Hepatocyte (in vitro differentiated cells): ENCODE measurements at regions not wholly inside any gene's neighbourhood (a gene's known extent, or its start where the extent isn't known, plus 50 kb on each side); places are given as distances from the start of the nearest gene placed in this dataset.

Source experiments
- DNase-seq: peaks from one replicate; pipeline ENCODE4 v3.0.0-alpha.2; 2016; ENCODE audit warnings: low spot score
- H2AFZ ChIP-seq: fragments of 200-600 bp; sonication (generic); 2 replicates; pipeline ENCODE4 v1.6.0; 2016; ENCODE audit warnings: antibody characterized with exemption, mild to moderate bottlenecking
- H3K27ac ChIP-seq: fragments of 200-600 bp; sonication (generic); 2 replicates; pipeline ENCODE4 v1.5.1; 2016; ENCODE audit warnings: mild to moderate bottlenecking
- H3K27me3 ChIP-seq: fragments of 200-600 bp; sonication (generic); 2 replicates; pipeline ENCODE4 v1.6.1; 2016
- H3K36me3 ChIP-seq: fragments of 200-600 bp; sonication (generic); replicated peaks from 2 replicates; pipeline ENCODE4 v1.5.1; 2016; ENCODE audit warnings: low read depth; ENCODE audit not compliant: insufficient read depth
- H3K4me1 ChIP-seq: fragments of 200-600 bp; sonication (generic); 2 replicates; pipeline ENCODE4 v1.5.1; 2016; ENCODE audit warnings: mild to moderate bottlenecking, moderate library complexity; ENCODE audit not compliant: insufficient read depth
- H3K4me2 ChIP-seq: fragments of 200-600 bp; sonication (generic); 2 replicates; pipeline ENCODE4 v1.6.0; 2016
- H3K4me3 ChIP-seq: fragments of 200-600 bp; sonication (generic); 2 replicates; pipeline ENCODE4 v1.5.1; 2016; ENCODE audit warnings: mild to moderate bottlenecking
- H3K79me2 ChIP-seq: fragments of 200-600 bp; sonication (generic); 2 replicates; pipeline ENCODE4 v1.6.0; 2017; ENCODE audit warnings: mild to moderate bottlenecking
- H3K9me2 ChIP-seq: fragments of 200-600 bp; sonication (generic); replicated peaks from 2 replicates; pipeline ENCODE4 v1.6.0; 2017; ENCODE audit warnings: mild to moderate bottlenecking; ENCODE audit not compliant: insufficient read depth
- H3K9me3 ChIP-seq: fragments of 200-600 bp; sonication (generic); 2 replicates; pipeline ENCODE4 v1.5.1; 2016; ENCODE audit warnings: low read depth, mild to moderate bottlenecking
- H4K20me1 ChIP-seq: fragments of 200-600 bp; sonication (generic); 2 replicates; pipeline ENCODE4 v1.6.0; 2016; ENCODE audit warnings: mild to moderate bottlenecking; ENCODE audit not compliant: insufficient read depth, poor library complexity, severe bottlenecking
- CTCF ChIP-seq: fragments of 200-600 bp; sonication (generic); IDR thresholded peaks from 2 replicates; pipeline ENCODE4 v1.5.1; 2016; ENCODE audit warnings: antibody characterized with exemption, mild to moderate bottlenecking; ENCODE audit not compliant: poor library complexity
- EZH2 ChIP-seq: fragments of 200-600 bp; sonication (generic); IDR thresholded peaks from 2 replicates; pipeline ENCODE4 v1.6.1; 2016; ENCODE audit warnings: antibody characterized with exemption, mild to moderate bottlenecking, borderline replicate concordance
- EZH2phosphoT487 ChIP-seq: fragments of 200-600 bp; sonication (generic); IDR thresholded peaks from one replicate; pipeline ENCODE4 v1.6.1; 2018; ENCODE audit warnings: antibody characterized with exemption, mild to moderate bottlenecking, low read depth, moderate library complexity; ENCODE audit not compliant: unreplicated experiment, severe bottlenecking
- WGBS: methylation state at CpG from one replicate; pipeline ENCODE4 v1.1.6; 2016; ENCODE audit warnings: low lambda C conversion rate; ENCODE audit errors: missing lambda C conversion rate; 5-methylcytosine and 5-hydroxymethylcytosine counted together

DNA sequence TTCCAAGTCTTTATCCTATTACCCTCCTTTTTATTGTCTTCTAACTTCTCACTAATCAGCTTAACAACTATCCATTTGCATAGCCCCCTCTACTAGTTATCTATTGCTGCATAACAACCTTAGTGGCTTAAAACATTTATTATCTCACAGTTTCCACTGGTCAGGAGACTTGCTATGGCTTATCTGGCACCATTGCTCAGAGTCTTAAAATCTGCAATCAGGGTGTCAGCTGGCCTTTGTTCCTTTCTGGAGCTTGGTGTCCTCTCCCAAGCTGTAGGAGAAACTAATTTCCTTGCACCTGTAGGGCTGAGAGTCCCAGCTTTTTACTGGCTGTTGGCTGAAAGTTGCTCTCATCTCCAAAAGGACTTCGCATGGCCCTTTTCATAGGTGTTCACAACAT is 137.0 kb upstream of the SMIM31 start:
- no peaks in the 10 kb centered on the region for H4K20me1 ChIP-seq
- H3K79me2 ChIP-seq: no peaks in the 10 kb centered on the region
- H3K4me2 ChIP-seq: no peak overlapping the region
- H2AFZ ChIP-seq: no peak overlapping the region
- DNase-seq: no peak
- no peaks in the 10 kb centered on the region for H3K4me1 ChIP-seq
- no peak overlapping the region for H3K4me3 ChIP-seq
- no peaks in the 10 kb centered on the region for H3K9me2 ChIP-seq
- no peaks in the 10 kb centered on the region for H3K9me3 ChIP-seq
- no peaks in the 10 kb centered on the region for H3K27me3 ChIP-seq
- H3K36me3 ChIP-seq: no peaks in the 10 kb centered on the region
- WGBS: 100% methylated on average over 1 of the region's 1 CpG
- H3K27ac ChIP-seq: no peak overlapping the region
- no peak for TF ChIP-seq EZH2
- TF ChIP-seq CTCF: no peak
- no peak for TF ChIP-seq EZH2phosphoT487

- Histone ChIP-seq H3K4me2 (no peak overlapping the region), H3K79me2 (no peaks in the 10 kb centered on the region), H2AFZ (no peak overlapping the region), H4K20me1 (no peaks in the 10 kb centered on the region), H3K4me3 (no peak overlapping the region), H3K27ac (no peak overlapping the region), H3K4me1 (no peaks in the 10 kb centered on the region), H3K27me3 (no peaks in the 10 kb centered on the region), H3K9me3 (no peaks in the 10 kb centered on the region), H3K9me2 (no peaks in the 10 kb centered on the region), H3K36me3 (no peaks in the 10 kb centered on the region)
- no peak for TF ChIP-seq EZH2
- TF ChIP-seq EZH2phosphoT487: no peak
- no peak for TF ChIP-seq CTCF
- no peak for DNase-seq
Observed at GRCh38 chr4:164617426-164617825, 136.5 kb upstream of the SMIM31 start.

DNA sequence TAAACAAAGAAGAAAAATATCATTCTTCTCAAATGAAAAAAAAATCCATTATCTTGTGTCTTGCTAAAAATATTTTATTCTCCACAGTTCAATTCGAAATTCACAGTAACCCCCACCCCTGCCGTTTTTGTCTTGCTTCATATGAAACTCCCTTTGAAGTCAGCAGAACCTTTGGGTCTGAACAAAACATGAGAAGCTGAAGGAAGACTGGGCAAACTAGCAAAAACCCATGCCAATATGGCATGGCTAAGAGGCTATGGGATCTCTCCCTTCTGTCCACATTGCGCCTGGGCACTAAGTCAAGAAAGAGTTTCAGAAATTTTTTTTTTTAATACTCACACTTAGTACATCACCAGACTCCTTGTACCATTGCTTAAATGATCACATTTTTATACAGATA is 136.0 kb upstream of the SMIM31 start:
- no peaks in the 10 kb centered on the region for H3K79me2 ChIP-seq
- H3K27me3 ChIP-seq: no peaks in the 10 kb centered on the region
- H3K4me3 ChIP-seq: no peak overlapping the region
- TF ChIP-seq CTCF: no peak
- TF ChIP-seq EZH2phosphoT487: no peak
- no peak for TF ChIP-seq EZH2
- no peak overlapping the region for H2AFZ ChIP-seq
- H3K4me1 ChIP-seq: no peaks in the 10 kb centered on the region
- H3K36me3 ChIP-seq: no peaks in the 10 kb centered on the region
- no peaks in the 10 kb centered on the region for H4K20me1 ChIP-seq
- no peaks in the 10 kb centered on the region for H3K9me2 ChIP-seq
- no peak overlapping the region for H3K27ac ChIP-seq
- no peak for DNase-seq
- no peaks in the 10 kb centered on the region for H3K9me3 ChIP-seq
- 92% methylated on average over 3 of the region's 3 CpGs for WGBS
- no peak overlapping the region for H3K4me2 ChIP-seq

DNA sequence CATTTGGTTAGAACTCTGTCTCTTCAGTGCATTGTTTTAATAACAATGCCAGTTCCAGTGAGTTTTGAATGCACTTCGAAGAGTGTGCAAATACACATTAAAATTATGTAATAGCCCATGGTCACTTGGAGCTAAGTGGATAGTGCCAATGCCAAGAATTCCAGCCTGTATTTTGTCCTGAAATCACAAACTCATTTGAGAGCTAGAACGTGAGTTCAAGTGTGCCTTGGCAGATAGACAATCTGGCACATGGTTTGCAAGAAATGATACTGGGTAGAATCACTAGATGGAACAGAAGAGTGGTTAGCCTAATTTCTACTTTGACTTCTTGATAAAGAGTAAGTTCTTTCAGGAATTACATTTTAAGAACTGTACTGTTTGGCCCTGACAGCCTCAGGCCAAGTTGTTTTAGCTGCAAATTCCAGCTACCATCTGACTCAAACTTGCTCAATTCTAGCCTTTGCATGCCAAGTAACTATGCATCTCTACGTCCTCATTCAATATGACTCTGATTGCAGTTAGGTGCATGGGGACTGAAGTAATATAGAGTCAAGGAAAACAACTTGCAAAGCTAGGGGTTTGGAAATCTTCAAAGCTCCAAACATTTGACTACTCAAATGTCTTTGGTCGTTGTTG is 131.9 kb upstream of the SMIM31 start:
- Histone ChIP-seq H3K4me2 (no peak overlapping the region), H3K79me2 (no peaks in the 10 kb centered on the region), H3K9me2 (no peaks in the 10 kb centered on the region), H3K9me3 (no peaks in the 10 kb centered on the region), H2AFZ (no peak overlapping the region), H4K20me1 (no peaks in the 10 kb centered on the region), H3K4me3 (no peak overlapping the region), H3K27ac (no peak overlapping the region), H3K4me1 (no peaks in the 10 kb centered on the region), H3K27me3 (no peaks in the 10 kb centered on the region), H3K36me3 (no peaks in the 10 kb centered on the region)
- no peak for DNase-seq
- TF ChIP-seq CTCF: no peak
- no peak for TF ChIP-seq EZH2phosphoT487
- no peak for TF ChIP-seq EZH2
- 89% methylated on average over 4 of the region's 4 CpGs for WGBS
